NCI-H2196 treated with DMSO at 0.1 percent for 48 hours (cell line): ENCODE measurements at regions not wholly inside any gene's neighbourhood (a gene's known extent, or its start where the extent isn't known, plus 50 kb on each side); places are given as distances from the start of the nearest gene placed in this dataset.
"Not testable (repeated sequence)": the region's sequence is repeated elsewhere in the genome, so short reads cannot be mapped to it uniquely, and the experiment has no call there.

Experiments used
- DNase-seq: peaks from one replicate; lab custom pipeline; 2025; ENCODE audit not compliant: unreplicated experiment; lab: John Stamatoyannopoulos, UW

DNA sequence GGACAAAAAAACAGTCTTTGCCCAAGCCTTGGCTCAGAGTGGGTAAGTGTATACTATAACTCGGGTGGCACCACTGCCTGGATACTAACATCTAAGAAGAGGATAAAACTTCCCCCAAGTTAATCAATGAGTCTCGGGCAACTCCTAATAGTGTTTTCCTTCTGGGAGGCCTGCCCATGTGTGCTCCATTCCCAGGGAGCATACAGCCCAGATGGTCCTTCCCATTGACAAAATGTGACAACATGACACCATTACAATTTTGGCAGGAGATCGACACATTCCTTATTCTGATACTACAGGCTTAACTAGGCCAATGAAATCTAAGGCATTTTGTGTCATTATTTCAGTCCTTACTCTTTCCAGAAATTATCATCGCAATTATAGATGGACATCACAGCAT lies 52.7 kb upstream of the CRIM1 start:
- DNase-seq, result no peak

DNA sequence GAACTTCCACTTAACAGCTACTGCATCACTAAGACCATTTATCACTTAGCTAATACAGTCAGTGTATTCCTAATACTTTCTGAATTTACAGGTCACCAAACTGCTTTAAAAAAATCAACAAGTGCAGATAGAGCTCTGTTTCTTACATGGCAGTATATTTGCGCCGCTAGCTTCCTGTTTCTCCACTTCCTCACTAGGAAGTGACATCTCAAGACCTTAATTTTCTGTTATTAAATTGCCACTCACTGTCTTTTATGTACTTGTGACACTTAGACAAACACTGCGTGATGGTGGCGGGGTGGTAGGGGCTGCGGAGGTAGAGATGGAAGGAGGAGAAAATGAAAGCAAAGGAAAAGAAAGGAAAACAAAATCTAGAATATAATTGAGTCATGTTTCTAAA lies 53.7 kb upstream of the CRIM1 start:
- no peak for DNase-seq

DNA sequence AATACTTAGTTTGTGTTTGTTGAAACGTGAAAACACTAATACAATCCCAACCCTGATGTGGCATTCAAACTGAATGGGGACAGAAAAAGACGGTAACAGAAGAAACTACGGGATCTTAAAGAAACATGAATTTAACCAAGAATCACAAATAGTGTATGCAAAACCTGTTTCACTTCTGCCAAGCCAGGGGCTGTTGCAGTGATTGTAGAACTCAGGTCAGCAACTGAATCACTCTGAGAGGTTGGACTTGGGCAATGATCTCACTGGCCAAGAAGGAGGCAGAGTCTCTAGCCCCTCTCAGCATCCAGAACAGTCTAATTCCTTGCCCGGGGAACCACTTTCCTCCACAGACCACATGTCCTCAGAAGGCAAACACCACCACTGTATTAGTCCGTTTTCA lies 54.9 kb upstream of the CRIM1 start:
- DNase-seq, result no peak

DNA sequence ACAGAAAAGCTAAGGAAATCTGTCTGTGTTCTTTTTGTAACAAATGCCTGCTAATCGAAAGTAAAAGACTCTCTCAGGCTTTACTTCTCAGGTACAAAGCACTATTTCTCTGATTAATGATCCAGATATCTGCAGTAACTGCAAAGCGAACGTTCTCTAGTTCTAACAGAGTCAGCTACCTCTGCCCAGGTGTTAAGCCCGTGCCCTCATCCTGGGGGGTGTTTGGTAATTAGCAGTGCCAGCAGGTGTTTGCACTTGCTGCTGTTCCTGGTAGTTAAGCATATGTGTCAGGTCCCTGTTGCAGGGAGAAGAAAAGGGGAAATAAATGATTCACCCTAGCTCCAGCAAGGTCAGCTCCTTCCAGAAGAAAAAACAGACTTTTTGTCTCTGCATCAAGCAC lies 58.8 kb upstream of the CRIM1 start:
- DNase-seq, result no peak

DNA sequence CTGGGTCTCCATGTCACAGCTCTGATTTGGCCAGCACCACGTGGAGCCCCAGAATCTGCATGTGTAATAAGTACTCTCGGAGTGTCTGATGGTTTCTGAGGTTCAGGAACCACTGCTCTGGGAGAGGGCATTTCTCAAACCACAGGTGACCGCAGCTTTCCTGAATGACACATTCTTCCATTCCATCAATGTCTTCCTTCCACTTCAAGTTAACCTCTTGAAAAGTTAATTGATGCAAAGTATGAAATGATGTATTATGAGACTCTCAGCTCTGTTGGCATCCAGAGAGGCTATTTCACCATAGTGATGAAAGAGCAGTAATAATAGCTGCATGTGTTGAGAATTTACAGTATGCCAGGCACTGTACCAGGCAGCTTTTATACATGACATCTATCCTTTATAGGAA lies 61.3 kb upstream of the CRIM1 start:
- no peak for DNase-seq

DNA sequence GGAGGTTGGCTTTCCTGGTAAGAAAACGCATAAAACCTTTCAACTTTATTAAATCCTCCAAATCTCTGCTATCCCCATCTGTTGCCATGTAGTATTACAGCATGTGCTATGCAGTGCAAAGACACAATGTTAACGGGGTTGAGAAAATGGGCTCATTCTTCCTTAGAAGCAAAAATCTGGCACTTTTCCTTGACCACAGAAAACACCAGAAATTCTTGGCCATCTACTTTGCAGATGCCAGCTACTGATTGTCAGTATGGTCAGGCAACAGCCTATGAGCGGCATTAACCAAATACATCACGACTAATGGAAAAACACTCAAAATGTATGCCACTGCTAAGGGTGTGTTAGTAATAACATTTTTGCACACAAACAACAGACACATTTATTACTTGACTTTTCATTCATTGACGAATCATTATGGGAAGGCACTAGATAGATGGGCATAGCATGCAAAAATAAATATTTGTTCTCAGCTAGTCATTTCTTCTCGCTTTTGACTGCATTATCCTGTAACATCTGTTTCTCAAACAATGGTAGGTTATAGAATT lies 65.2 kb upstream of the CRIM1 start:
- DNase-seq, result no peak

DNA sequence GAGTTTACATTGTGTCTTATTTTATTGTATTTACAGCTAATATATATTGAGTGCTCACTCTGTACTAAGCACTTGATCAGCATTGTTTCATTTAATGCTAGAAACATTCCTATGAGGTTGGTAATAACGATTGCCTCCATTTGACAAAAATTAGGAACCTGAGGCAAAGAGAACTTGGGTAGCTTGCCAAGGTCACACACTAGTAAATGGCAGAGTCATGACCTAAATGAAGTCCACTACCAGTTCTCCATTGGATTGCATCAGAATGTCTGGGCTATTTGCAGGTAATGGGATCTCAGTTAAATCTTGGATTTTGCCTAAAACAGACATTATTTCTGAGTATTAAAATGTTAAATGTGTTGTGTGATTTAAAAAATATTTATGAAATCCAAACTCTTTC lies 65.8 kb upstream of the CRIM1 start:
- no peak for DNase-seq

DNA sequence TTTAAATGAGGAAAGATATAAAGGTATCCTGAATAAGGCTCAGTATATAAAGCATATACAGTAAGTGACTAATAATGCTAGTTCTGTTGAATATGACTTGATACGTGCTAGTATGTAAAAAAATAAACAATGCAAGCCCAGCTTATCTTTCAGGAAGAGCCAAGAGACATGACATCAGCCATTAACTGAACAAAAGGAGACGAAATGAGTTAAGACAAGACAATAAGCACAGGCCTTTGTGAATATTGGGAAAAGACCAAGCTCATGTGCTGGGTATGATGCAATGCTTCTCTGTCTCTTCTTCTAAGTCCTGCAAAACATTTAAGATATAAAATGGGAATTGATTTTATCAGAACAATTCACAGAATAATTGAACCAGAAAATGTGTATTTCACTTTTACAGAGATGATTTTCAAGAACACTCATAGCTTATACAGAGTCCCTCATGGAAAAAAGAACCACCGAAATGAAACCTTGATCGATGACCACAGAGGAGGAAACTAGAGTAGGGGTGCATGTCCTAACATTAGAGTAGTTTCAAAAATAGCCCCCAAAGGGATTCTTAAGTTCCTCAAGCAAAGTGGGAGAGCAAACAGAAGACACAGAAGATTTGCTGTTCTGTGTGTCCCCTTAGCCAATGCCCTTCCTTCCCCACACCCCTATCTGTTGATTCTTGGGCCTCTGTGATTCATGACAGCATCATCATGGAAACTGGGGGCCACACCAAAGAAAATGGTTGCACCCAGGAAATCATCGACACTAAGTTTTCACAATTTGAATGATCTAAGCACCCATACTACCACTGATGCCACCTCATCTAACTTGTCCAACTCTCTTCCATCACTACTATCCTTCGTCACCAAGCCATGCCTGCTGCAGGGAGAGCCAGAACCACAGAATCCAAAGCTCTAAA lies 68.0 kb upstream of the CRIM1 start:
- DNase-seq, result no peak

DNA sequence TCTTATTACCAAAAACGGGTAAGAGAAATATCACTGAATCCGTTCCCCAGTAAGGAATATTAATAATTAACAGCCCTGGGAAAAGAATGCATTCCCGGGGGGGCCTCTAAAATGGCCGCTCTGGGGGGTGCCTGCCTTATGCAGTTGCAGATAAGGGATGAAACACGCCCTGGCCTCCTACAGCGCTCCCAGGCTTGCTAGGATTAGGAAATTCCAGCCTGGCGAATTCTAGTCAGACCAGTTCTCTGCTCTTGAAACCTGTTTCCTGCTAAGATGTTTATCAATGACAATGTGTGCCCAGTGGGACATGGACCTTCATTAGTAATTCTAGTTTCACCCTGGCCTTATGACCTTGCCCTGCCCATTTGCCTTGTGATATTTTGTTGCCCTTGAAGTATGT lies 76.1 kb upstream of the CRIM1 start:
- DNase-seq, result not testable (repeated sequence)

DNA sequence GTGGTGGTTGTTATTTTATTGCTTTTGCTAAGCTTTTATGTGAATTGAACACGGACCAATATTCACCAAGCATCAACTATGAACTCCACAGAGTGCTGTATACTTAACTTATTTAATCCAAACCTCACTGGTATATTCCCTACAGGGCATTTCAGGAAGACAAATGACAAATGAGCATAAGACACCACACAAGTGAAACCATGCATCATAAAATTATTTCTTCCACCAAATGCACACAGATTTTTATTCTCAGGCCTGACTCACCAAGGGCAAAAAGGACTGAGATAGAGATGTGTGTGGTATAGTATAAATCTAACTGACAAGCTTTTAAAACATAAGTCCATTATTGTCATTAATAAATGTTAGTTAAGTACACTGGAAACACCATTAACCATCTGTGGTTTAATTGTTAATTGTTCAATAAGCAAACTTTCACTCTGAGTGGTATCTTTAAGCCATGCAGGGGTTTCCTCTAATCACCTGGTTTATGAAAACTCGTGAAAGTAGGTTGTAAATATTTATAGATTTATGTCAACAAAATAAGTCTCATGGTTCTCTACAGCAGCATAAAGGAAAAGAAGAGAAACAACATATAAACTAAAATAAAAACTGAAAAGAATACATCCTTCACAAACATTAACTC lies 77.6 kb upstream of the CRIM1 start:
- no peak for DNase-seq

DNA sequence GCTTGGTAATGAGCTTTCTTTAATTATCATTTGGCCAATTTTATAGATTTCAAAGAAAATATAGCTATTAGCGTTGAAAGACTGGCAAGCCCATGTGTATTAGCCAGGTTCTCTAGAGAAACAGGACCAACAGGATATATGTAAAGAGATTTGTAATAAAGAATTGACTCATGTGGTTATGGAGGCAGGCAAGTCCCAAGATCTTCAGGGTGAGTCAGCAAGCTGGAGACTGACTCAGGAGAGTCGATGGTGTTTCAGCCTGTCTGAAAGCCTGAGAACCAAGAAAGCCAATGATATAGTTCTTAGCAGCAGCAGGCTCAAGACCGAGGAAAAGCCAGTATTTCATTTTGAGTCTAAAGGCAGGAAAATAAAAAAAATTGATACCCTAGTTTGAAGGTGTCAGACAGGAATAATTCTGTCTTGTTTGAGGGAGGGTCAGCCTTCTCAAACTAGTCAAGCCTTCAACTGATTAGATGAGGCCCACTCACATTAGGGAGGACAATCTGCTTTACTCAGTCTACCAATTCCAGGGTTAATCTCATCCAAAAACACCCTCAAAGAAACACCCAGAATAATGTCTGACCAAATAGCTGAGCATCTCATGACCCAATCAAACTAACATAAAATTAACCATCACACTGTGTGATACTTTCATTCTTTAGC lies 78.3 kb upstream of the CRIM1 start:
- no peak for DNase-seq

DNA sequence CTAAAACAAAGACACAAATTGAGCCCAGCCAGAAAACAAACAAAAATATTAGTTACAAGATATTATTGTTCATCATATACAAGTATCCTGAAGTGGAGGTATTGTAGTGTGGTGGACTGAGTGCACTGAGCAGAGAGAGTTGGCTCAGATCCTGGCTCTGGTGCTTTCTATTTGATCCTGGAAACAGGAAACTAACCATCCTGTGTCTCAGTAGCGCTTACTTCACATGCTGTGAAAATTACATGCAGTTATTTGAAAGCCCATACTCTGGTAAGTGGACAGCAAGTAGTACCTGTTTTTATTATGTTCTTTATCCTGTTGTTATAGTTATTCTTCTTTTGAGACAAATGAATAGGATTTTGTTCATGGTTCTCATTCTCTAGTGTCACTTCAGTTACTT lies 84.3 kb upstream of the CRIM1 start:
- DNase-seq, result no peak

DNA sequence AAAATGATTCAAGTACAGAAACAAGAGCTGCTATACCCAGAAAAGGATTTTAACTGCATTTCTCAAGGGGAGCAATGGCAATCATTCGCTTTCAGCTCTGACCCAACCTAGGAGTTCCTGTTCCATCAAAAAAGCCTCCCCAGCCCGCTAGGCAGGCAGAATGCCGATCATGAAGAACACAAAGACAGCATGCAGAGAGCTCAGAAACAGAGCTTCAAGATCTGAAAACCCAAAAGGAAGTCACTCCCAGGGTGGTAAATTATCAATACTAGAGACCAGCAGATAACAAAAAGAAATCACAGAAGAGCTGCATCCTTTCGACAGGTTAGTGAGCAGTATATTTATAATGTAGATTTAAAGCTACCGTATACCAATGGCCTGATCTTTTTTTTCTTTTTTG lies 84.8 kb upstream of the CRIM1 start:
- no peak for DNase-seq

DNA sequence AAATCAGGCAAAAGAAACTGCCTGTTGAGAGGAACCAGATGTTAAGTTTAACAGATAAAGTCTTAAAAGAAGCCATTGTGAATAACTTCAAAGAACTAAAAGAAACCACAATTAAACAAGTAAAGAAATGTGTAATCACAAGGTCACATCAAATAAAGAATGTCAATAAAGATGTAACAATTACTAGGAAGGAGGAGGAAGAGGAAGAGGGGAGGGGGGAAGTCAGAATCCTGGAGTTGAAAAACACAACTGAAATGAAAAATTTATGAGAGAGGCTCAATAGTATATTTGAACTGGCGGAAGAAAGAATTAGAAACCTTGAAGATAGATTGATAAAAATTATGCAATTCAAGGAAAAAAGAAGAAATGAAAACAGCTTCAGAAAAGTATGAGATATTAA lies 88.4 kb upstream of the CRIM1 start:
- no peak for DNase-seq

DNA sequence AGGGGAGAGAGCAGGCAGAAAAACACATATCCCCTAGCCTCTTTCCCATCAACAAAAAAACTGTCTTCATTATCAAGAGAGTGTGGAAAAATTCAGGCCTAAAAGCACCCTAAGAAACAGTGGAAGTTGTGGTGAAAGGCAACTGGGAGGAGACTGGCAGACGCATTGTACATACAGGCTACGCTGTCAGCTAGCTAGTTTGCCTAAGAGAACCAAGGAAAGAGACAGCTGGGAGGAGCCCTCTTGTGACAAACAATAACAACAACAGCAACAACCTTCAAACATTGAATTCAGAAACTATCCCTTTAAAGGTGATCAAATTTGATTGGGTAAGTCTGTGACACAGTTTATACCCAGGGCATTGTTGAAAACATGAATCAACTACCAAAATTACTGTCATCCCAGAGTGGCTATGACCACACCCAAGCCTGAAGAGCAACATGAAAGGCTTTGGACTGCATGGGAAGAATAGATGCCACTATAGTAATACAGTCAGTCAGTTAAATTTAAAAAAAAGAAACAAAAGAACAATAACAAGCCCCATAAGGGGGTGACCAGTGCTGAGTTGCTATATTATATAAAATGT lies 88.9 kb upstream of the CRIM1 start:
- no peak for DNase-seq

DNA sequence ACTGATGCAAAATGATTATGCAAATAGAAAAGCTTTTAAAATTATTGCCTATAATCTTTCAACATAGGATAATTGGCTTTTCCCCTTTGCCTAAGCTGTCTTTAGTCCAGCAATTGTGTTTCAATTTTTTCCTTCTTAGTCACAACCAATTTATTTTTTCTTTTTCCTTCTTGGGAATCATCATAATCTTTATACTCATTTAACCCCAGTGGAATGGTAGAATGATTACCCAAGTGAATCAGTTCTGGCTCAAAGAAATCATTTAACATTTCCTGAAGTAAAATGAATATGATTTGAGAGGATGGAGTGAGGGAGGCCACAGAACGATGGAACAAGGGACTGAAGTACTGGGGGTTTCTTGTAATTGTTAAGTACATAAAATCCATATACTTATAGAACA lies 93.0 kb upstream of the CRIM1 start:
- DNase-seq, result no peak

DNA sequence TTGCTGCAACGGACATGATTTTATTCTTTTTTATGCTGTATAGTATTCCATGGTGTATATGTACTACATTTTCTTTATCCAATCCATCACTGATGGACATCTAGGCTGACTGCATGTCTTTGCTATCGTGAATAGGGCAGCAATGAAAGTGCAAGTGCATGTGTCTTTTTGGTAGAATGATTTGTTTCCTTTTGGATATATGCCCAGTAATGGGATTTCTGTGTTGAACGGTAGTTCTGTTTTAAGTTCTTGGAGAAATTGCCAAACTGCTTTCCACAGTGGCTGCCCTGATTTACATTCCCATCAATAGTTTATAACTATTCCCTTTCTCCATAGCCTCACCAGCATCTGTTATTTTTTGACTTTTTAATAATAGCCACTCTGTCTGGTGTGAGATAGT lies 99.7 kb upstream of the CRIM1 start:
- no peak for DNase-seq

DNA sequence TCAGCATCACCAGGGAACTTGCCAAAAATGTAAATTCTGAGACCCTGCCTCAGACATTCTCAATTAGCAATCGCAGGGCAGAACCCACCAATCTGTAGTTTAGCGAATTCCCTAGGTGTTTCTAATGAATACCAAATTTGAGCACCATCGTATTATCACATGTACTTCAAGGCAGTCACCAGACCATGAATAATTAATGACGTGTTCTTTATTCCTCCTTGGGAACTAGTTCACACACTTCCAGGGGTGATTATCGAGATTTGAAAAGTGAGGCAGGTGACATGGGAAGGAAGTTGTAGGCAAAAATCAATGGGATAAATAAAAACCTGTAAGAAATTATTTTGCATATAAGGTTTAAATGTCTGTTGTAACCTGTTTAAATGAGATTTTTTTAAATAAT lies 102.5 kb upstream of the CRIM1 start:
- DNase-seq, result no peak

DNA sequence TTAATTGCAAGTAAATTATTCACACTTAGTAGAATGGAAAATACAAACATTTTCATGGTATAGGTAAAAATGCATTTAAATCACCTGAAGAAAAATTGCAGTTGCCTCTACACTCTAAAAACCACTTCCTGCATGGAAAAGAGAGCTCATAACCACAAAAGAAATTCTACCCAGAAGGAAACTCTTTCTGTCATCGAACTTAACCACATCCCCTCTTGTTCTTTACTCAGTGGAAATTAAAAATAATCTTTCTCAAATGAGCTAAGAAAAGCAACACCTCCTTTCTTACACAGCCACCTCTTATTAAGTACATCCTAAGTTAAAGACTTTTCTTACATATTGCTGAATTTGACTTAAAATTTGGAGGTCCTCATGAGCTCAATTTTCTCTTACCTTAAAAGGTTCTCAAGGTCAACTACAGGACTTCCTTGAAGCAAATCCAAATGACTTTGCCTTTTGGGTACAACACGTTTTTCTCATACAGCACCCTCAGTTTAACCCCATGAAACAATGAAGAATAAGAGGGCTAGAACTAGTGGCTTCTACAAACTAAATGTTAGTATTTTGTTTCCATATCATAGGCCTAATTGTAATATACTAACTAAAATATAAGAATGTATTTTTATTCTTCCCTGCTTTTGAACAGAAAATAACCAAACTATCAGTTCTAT lies 109.1 kb upstream of the CRIM1 start:
- no peak for DNase-seq

DNA sequence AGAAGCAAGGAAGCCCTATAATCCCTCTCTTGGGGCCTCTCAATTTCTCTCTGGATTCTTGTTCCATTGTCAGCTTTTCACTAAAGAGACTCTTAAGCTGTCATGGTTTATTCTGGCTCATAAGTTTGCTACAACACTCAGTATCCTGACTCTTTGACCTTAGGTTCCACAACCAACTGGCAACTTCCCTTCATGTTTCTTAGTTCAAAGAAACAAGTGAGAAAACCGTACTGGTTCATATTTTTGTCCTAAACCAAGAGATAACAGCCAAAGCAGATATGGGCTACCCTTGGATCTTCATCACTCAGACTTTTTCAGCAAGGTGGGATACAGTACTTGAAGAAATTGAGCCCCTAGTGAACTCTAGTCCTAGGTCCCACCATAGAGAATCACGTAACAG lies 109.9 kb upstream of the CRIM1 start:
- DNase-seq, result no peak

DNA sequence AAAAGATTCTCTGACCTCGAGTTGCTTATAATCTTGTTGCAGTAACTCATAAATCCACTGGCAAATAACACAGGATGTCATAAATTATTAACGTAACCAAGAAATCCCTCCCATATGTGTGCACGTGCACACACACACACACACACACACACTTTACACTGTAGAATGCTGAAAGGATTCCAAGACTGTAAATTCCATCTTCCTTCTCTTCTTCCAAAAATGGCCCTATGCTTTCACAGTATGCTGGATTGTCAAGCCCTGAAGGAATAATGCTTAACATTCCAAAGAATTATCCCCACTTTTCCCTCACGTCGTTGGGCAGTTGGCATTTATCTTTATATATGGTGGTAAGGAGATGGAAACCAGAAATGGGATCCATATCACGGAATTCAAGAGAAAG lies 117.5 kb upstream of the CRIM1 start:
- DNase-seq, result no peak
